ENCODE measurements at regions not wholly inside any gene's neighbourhood (a gene's known extent, or its start where the extent isn't known, plus 50 kb on each side); places are given as distances from the start of the nearest gene placed in this dataset.

GRCh38 chr2:41973871-41974270 lies 74.0 kb upstream of the PKDCC start:
- Histone ChIP-seq H3K36me3 (no peaks in the 10 kb centered on the region), H3K4me1 (no peaks in the 10 kb centered on the region), H3K27me3 (replicated peaks in 1 of 7) (no peaks in the 10 kb centered on the region), H3K27ac (no peak overlapping the region), H3K9me3 (no peaks in the 10 kb centered on the region), H3K4me3 (no peak overlapping the region)
- intact Hi-C loops (cut with DNase I; ENCODE audit: low total_unique reads) = no loop called here
- TF ChIP-seq POLR2AphosphoS5 (IDR thresholded peaks at IDR 0.05) = no peak
- no peak for TF ChIP-seq CTCF (IDR thresholded peaks at IDR 0.05 in 8 of 11, conservative IDR thresholded peaks at IDR 0.05 in 3 of 11)
- no peak for TF ChIP-seq POLR2A (IDR thresholded peaks at IDR 0.05)
- DNase-seq = no peak
- WGBS, 5 donors = 73 to 82% (median 78%) methylated on average over 4 of the region's 4 CpGs

DNA sequence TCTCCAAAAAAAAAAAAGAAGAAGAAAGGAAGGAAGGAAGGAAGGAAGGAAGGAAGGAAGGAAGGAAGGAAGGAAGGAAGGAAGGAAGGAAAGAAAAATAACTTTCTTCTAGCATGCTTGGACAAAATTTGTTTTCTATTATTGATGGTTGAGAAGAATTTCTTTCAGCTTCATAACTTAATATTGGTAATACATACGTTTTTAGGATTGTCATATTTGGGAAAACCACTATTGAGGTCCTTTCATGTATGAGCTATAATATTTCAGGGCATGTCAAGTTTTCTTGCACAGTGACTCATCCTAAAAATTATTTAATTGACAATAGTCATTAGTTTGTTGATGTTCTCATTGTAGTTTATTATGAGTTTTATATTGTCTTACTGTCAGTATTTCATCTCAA lies 66.4 kb upstream of the PKDCC start:
- no peaks in the 10 kb centered on the region for H3K9me3 ChIP-seq
- no peak for DNase-seq
- no peak overlapping the region for H3K4me3 ChIP-seq
- no peak overlapping the region for H3K27ac ChIP-seq
- no peaks in the 10 kb centered on the region for H3K4me1 ChIP-seq
- 46 to 82% (median 67%) methylated on average over 1 of the region's 1 CpG for WGBS, 5 donors
- H3K27me3 ChIP-seq (replicated peaks in 1 of 7) = no peaks in the 10 kb centered on the region
- H3K36me3 ChIP-seq = no peaks in the 10 kb centered on the region
- intact Hi-C loops (cut with DNase I; ENCODE audit: low total_unique reads) = no loop called here
- TF ChIP-seq POLR2AphosphoS5 (IDR thresholded peaks at IDR 0.05) (no peak), POLR2A (IDR thresholded peaks at IDR 0.05) (no peak)

- no peaks in the 10 kb centered on the region for H3K9me3 ChIP-seq
- no peaks in the 10 kb centered on the region for H3K36me3 ChIP-seq
- WGBS, 5 donors = 78 to 89% (median 86%) methylated on average over 5 of the region's 5 CpGs
- intact Hi-C loops (cut with DNase I; ENCODE audit: low total_unique reads) = no loop called here
- peaks cover 0 to 8% (median under 1%) of the 10 kb centered on the region in 6 donors for H3K4me1 ChIP-seq
- peaks cover 0 to 7% (median 0%) of the 10 kb centered on the region in 7 donors for H3K27me3 ChIP-seq (replicated peaks in 1 of 7)
- TF ChIP-seq POLR2AphosphoS5 (IDR thresholded peaks at IDR 0.05) (no peak), POLR2A (IDR thresholded peaks at IDR 0.05) (no peak), CTCF (IDR thresholded peaks at IDR 0.05 in 8 of 11, conservative IDR thresholded peaks at IDR 0.05 in 3 of 11) (no peak)
- no peak for DNase-seq
- no peak overlapping the region for H3K4me3 ChIP-seq
- no peak overlapping the region for H3K27ac ChIP-seq
Measured at GRCh38 chr2:41985573-41986095, 62.2 kb upstream of the PKDCC start.

DNA sequence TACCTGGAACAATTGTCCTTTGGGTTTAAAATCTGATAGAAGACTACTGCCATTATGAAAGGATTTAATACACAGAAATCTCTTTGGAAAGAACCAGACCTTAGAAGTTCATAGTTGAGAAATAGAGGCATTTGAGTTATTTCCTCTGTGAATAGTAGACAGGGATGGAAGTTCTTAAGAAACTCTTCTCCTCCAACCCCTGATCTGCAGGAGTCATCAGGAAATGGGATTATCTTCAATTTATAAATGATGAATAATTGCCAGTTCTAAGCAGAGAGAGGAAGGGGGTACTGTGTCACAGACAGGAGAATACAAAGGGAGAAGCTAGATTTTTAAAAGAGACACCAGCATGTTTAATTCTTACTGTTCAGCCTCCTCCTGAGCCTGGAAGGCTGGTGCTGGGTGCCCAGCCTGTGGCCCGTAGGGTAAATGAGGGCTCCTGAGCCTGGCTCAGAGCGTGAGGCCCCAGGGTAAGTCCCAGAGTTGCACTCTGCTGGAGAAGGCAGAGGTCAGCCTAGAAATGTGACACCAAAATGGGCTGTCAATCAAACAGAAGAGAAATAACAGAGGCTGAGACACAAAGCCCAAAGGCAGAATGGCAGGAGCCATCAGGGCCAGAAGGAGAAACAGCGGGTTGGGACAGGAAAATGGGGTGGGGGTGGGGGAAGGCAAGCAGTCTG lies 58.2 kb upstream of the PKDCC start:
- Histone ChIP-seq H3K4me3 (no peak overlapping the region), H3K27me3 (replicated peaks in 1 of 7) (peaks cover 0 to 7% (median 0%) of the 10 kb centered on the region in 7 donors), H3K4me1 (peaks cover 0 to 14% (median 2%) of the 10 kb centered on the region in 6 donors), H3K27ac (peak overlapping the region in 7 of 8 donors; percentile 31 to 74 (median 52)), H3K9me3 (no peaks in the 10 kb centered on the region), H3K36me3 (no peaks in the 10 kb centered on the region)
- no peak for DNase-seq
- no peak for TF ChIP-seq CTCF (IDR thresholded peaks at IDR 0.05 in 8 of 11, conservative IDR thresholded peaks at IDR 0.05 in 3 of 11)
- TF ChIP-seq POLR2A (IDR thresholded peaks at IDR 0.05) = no peak
- 69 to 91% (median 80%) methylated on average over 3 of the region's 3 CpGs for WGBS, 5 donors
- intact Hi-C loops (cut with DNase I; ENCODE audit: low total_unique reads) = no loop called here
